ENCODE measurements at regions not wholly inside any gene's neighbourhood (a gene's known extent, or its start where the extent isn't known, plus 50 kb on each side); places are given as distances from the start of the nearest gene placed in this dataset.
"Not testable (repeated sequence)": the region's sequence is repeated elsewhere in the genome, so short reads cannot be mapped to it uniquely, and the experiment has no call there.

DNA sequence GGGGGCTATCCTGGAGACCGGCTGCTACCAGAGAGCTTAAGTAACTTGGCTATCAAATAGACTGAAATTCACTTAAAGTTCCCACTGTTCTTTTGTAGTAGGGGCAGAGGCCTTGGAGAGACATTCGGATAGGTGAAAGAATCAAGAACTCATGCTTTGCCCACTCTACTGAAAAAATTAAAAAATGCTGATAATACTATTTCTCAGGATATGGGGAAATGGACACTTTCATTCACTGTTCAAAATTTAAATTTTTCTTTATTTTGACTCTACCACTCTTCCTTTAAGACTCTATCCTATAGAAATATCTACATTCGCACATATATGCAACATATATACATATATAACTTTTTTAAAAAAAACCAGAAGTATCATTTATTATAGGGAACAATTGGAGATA, 117.8 kb upstream of the CHD6 start:
- no peak for DNase-seq (ENCODE audit: low read depth in 4 of 4, low spot score in 3 of 4)

DNA sequence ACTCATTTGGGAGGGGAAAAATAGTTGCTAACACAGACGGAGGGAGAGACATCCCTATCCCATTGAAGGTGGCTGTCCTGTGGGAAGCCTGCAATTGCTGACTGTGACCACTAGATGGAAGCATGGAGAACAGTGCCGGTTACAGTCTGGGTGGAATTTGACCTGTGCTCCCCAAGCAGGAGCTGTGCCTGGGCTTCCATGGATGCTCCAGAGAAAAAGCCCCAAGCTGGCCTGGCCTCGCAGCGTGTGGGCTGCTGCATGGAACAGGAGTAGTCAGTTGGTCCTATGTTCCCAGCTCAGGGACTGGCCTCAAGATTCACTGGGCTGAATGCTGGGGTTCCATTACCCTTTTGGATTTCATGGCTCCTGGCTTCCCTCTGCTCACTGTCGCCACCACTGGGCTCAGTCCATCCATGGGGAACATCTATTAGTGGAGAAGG, 116.3 kb upstream of the CHD6 start:
- DNase-seq (ENCODE audit: low read depth in 4 of 4, low spot score in 3 of 4) = peak in 2 of 4 donors; percentile 18 to 27

DNA sequence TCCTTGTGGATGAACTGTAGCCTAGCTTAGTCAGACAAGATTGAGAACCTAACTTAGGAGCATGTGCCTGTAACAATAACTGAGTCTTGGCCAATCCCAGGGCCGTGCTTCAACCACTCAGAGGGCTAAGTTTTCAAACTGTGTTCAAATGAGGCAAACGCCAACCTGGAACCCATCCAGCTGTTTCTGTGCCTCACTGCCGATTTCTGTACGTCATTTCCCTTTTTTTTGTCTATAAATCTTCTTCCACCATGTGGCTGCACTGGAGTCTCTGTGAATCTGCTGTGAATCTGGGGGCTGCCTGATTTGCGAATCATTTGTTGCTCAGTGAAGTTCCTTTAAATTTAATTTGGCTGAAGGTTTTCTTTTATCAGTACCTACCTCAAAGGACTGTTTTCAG, 115.0 kb upstream of the CHD6 start:
- DNase-seq (ENCODE audit: low read depth in 4 of 4, low spot score in 3 of 4) = no peak

DNA sequence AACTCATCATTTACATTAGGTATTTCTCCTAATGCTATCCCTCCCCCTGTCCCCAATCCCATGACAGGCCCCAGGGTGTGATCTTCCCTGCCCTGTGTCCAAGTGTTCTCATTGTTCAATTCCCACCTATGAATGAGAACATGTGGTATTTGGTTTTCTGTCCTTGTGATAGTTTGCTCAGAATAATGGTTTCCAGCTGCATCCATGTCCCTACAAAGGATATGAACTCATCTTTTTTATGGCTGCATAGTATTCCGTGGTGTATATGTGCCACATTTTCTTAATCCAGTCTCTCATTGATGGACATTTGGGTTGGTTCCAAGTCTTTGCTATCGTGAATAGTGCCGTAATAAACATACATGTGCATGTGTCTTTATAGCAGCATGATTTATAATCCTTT, 113.0 kb upstream of the CHD6 start:
- DNase-seq (ENCODE audit: low read depth in 4 of 4, low spot score in 3 of 4) = not testable (repeated sequence)

DNA sequence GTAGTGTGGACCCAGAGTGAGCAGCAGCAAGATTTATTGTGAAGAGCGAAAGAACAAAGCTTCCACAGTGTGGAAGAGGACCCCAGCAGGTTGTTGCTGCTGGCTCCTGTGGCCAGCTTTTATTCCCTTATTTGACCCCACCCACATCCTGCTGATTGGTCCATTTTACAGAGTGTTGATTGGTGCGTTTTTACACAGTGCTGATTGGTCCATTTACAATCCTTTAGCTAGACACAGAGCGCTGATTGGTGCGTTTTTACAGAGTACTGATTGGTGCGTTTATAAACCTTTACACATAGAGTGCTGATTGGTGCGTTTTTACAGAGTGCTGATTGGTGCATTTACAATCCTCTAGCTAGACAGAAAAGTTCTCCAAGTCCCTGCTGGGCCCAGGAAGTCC, 109.5 kb upstream of the CHD6 start:
- not testable (repeated sequence) for DNase-seq (ENCODE audit: low read depth in 4 of 4, low spot score in 3 of 4)

DNA sequence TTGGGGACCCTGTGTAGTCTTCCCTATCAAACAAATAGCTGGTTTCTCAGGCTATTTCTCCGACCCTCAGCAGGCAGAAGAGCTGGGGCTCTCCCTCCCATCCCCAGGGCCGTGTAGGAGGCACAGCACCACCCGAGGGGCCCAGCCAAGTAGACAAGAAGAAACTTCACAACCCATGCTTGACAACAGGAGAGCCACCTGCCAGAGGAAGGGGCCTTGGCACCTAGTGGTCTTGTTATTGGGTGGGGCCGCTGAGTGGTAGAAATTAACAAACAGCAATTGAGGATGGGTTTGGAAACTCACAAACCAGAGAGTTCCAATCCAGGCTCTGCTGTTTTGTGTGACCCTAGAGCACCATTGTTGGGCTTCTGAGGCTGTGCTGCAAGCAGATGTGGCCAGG, 108.5 kb upstream of the CHD6 start:
- DNase-seq (ENCODE audit: low read depth in 4 of 4, low spot score in 3 of 4) = no peak

DNA sequence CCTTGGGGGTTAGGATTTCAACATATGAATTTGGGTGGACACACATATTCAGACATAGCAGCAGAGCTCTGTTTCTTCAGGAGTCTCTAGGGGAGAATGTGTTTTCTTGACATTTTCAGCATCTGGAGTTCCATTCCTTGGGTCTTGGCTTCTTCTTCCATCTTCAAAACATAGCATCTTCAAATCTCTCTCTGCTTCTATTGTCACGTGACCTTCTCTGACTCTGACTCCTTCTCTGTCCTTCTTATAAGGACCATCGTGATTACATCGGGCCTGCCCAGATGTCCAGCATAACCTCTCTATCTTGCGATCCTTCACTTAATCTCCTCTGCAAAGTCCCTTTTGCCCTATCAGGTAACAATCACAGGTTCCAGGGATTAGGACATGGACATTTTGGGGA, 101.0 kb upstream of the CHD6 start:
- DNase-seq (ENCODE audit: low read depth in 4 of 4, low spot score in 3 of 4) = no peak

DNA sequence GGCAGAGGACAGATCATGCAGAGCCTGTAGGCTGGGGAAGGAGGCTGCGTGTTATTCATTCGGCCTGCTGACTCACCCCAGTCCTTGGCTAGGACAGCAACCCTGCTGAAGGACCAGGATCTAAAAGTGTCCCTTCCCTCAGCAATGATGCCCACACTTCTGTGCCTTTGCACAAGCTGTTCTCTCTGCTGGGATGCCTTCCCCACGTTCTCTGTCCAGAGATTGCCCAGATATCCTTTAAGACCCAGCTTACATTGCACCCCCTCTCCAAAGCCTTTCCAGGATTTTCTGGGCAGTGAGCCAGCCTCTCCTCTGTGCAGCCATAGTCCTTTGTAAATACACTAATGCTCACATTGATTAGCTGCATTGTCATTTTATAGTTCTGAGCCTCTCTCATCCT, 99.3 kb upstream of the CHD6 start:
- DNase-seq (ENCODE audit: low read depth in 4 of 4, low spot score in 3 of 4) = no peak

DNA sequence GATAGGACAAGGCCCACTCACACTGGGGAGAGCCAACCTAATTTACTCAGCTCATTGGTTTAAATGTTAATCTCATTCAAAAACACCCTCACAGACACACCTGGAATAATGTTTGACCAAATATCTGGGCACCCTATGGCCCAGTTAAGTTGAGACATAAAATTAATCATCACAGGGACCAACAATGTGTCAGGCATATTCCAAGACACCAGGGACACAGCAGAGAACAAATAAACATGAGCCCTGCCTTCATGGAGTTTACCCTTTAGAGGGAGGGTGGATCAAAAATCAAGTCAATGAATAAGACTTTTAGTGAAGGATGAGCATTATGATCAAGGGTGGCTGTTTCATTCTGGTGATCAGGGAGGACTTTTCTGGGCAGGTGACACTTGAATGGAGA, 98.7 kb upstream of the CHD6 start:
- no peak for DNase-seq (ENCODE audit: low read depth in 4 of 4, low spot score in 3 of 4)

DNA sequence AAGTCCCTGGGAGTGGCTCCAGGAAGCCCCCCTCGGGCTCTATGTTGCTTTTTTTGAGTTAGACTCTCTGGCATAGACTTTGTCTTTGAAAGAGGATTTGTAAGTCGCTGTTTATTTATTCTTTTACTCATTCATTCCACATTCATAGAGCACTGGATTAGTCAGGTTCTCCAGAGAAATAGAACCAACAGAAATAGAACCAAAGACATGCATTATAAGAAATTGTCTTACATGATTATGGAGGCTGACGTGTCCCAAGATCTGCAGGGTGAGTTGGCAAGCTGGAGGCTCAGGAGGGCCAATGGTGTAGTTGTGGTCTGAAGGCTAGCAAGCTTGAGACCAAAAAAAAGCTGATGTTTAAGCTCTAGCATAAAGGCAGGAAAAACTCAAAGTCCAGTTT, 98.3 kb upstream of the CHD6 start:
- DNase-seq (ENCODE audit: low read depth in 4 of 4, low spot score in 3 of 4) = no peak

DNA sequence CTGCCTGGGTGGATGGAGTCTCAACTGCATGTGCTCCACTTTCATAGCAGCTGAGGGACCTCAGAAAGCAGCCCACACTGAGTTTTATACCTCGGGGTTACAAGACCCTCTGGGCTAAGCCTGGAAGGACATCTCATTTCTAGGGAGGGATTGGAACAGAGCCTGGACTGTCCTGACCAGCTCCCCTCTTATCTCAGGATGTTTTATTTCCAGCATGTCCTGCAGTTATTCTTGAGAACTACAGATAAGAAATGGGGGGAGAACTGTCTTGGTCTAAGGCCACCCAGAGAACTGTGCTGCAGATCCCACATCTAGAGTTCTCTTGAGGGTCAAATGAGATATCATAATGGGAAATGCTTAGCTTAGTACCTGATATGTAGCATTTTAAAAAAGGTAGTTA, 97.3 kb upstream of the CHD6 start:
- no peak for DNase-seq (ENCODE audit: low read depth in 4 of 4, low spot score in 3 of 4)

DNA sequence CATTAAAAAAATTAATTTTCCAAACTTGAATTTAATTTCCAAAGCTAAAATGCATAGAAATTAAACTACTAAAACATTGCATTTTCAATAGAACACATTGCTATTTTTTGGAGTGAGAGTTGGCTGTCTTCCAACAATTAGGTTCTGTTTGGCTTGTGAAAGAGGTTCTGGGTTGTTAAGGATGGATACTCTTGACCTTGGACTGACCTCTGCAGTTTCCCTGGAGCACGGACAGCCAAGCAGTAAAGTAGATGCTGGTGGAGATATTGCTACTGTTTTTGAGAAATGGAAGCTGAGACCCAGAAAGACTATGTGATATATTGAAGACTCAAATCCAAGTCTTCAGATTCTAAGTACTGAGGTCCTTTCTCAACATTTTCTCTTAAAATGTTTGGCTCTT, 95.9 kb upstream of the CHD6 start:
- no peak for DNase-seq (ENCODE audit: low read depth in 4 of 4, low spot score in 3 of 4)

DNA sequence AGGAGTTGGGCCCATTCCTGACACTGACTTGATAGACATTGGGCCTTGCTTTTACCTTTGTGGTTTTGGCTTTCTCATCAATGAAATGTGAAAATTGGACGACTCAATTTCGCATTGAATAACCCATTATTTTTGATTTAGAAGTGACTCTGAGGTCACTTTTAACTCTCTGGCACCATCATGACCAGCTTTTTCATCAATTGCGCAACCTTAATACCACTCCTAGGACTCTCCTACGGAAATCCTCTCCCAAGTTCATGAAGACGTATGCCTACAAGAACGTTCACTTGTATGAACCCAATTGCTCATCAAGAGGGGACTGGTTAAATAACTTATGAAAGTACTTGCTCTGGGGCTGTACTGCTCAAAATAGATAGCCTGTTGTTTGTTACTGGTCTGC, 86.7 kb upstream of the CHD6 start:
- no peak for DNase-seq (ENCODE audit: low read depth in 4 of 4, low spot score in 3 of 4)

DNA sequence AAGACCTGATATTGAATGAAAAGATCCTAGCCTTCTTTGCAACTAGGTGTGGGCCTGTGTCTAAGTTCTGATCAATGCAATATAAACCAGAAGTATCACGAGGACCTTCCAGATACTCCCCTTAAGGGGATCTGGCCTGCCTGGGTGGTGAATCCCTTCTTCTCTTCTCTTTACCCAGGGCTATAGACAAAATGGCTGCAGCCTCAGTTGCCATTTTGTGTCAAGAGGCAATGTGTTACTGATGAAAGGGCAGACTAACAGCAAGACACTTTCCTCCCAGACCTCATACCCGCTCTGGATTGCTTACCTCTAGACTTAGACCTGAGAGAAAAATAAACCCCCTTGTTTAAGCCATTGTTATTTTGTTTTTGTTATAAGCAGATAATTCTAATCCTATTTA, 84.5 kb upstream of the CHD6 start:
- no peak for DNase-seq (ENCODE audit: low read depth in 4 of 4, low spot score in 3 of 4)

DNA sequence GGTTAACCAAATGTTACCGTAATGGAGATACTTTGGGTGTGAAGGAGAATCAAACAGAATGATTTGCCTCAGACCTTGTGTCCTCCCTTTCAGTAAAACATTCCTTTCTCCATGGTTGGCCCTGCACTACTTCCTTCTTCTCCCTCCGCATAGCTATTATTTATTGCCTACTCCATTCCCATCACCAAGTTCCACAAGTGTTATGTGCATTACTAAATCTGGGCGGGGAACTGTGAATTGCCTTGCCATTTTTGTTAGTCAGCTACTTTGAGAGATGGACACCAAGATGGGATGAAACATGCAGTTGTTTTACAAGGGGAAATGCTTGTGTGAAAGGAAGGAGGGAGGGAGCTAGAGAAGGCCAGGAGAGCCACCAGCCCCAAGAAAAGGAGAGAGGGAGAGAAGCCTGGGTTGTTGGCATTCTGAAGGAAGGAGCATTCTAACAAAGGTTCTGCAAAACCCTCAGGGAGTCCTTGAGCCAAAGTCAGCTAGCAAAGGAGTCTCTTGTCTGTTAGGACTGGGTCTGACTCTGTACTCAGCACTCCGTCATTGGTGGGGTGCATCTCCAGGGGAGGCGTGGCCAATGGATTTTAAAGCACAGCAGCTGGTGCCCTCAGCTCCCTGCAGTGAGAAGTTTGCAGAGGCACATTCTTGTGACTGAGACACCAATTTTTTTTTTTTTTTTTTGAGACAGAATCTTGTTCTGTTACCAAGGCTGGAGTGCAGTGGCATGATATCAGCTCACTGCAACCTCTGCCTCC, 83.6 kb upstream of the CHD6 start:
- no peak for DNase-seq (ENCODE audit: low read depth in 4 of 4, low spot score in 3 of 4)

DNA sequence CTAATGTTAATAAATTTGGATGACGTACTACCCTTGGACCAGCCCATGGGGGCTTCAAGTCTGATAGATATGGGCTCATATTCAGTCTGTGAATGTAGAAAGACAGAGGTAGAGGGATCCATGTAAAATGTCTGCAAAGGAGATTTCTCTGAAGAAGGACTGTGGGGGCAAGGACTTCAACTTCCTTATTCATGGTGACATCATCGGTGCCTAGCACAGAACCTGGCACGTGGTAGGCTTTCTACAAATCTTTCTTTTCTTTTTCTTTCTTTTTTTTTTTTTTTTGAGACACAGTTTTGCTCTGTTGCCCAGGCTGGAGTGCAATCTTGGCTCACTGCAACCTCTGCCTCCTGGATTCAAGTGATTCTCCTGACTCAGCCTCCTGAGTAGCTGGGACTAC, 81.5 kb upstream of the CHD6 start:
- not testable (repeated sequence) for DNase-seq (ENCODE audit: low read depth in 4 of 4, low spot score in 3 of 4)

DNA sequence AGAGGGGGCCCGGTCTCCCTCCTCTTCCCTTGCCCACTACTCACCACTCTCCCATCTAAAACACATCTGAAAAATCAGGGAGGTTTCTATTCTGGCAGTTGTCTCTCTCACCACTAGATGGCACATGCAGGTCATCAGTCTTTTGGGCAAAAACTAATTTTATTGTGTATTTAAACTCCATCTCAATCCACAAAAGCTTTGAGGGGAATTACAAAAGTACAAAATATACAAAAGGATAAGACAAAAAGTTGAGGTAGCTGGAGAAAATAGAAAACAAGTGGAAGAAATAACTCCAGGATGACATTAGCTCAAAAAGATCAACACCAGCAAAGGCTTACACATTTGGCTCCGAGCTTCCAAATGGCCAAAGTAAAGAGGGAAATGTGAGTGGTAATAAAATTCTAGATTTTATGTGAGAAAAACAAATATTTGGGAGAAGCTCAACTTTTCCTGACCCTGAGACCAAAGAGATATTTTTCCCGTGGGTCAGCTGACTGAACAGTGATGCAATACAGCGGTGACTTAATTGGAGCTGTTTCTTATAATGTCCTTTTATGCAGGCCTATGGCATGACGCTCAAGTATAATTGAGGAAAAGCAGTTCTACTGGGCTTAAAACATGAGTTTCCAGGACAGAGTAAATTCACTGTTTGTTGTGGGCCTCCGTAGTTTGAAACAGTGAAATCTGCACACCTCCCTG, 79.8 kb upstream of the CHD6 start:
- no peak for DNase-seq (ENCODE audit: low read depth in 4 of 4, low spot score in 3 of 4)

DNA sequence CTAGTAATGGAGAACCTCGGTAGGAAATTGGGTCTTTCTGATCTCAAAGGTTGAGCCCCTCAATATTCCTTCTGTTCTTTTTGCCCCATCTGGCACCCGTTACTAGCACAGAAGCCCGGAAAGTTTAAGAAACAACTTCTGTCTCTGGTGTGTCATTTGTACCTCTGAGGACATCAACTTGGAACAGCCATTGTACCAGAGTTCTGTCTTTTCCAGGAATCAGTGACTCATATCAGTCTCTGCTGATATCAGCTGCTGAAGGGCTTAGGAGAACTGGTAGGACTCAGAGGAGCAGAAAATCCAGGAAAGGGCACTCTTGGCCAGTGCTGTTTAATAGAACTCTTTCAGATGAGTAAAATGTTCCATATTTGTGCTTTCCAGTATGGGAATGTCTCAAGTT, 78.3 kb upstream of the CHD6 start:
- DNase-seq (ENCODE audit: low read depth in 4 of 4, low spot score in 3 of 4) = no peak

DNA sequence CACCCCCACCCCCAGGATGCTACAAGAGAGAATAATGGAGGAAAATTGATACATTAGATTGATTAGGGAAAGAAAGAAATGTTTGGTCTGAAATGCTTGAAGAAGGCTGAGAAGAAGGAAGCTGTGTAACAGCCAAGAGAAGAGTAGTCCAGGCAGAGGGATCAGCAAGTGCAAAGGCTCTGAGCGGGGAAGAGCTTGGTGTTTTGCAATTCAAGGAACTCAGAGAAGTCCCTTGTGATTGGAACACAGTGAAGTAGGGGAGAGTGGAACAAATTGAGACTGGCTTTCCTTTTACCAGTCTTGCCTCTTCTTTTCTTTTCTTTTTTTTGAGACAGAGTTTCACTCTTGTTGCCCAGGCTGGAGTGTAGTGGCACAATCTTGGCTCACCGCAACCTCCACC, 76.6 kb upstream of the CHD6 start:
- DNase-seq (ENCODE audit: low read depth in 4 of 4, low spot score in 3 of 4) = no peak

DNA sequence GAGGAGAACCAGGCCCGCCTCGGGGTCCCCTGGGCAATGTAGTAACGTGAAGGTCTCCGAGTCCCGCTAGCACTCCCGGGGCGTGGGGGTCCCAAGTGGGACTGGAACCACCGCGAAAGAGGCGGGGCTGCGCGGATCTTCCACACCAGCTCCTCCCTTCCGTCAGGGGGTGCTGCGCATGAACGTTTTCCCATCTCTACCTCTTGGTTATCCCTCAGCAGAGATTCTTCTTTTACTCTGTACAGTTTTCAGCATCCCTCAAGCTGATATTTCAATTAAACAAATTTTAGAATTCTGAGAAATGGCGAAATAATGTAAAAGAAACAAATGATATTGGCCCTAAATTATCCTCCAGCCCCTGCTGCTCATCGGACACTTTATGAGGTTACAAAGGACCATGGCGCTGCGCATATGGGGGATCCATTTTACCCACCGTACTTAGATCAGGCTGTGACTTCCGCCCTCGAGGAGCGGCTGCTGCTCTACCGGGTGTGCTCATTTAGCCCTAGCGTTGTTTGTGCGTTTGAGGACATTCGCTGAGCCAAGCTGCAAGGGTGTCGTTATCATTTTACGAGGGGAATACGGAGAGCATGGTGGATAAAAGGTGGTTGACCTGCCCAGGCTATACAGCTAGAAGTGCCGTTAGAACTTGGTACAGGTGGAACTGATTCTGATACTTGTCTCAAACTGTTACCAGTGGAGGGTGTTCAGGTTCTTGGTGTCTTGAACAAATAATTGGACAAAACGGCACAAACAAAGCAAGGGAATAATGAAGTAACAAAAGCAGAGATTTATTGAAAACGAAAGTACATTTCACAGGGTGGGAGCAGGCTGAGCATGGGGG, 75.2 kb upstream of the CHD6 start:
- peak; percentile 69 to 85 (median 74) for DNase-seq (ENCODE audit: low read depth in 4 of 4, low spot score in 3 of 4)

DNA sequence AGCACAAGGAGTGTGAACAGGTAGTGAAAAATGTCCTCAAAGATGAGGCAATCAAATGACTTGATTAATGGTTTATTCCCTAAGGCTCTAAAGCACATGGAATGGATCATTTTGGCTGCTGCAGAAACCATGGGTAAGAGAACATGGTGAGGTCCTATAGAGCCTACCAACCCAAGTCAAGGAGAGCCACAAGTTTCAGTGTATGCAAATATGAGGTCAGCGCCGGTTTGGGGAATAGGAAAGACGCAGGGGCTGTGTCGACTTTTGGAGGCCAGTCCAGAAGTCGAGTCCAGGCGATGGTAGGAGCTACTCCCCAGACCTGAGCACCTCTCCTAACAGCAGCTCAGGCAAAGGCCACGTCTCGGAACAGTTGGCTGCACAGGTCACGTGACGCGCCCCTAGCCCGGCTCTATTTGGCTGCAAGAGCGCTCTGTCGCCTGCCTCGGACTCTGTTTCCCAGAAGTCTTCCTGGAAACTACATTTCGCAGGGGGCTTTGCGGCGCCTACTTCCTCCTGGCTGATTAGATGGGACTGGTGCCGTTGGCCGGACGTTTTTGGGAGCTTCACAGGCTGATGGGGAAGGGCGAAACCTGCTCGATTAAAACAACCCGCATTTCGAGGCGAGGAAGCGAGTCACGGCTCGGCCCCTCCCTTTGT, 74.4 kb upstream of the CHD6 start:
- peak in 3 of 4 donors; percentile 69 to 80 (median 79) for DNase-seq (ENCODE audit: low read depth in 4 of 4, low spot score in 3 of 4)
